ENCODE measurements at regions not wholly inside any gene's neighbourhood (a gene's known extent, or its start where the extent isn't known, plus 50 kb on each side); places are given as distances from the start of the nearest gene placed in this dataset.

GRCh38 chr3:194995334-194995733 lies 275.6 kb downstream of the XXYLT1 start:
- no peak for DNase-seq (ENCODE audit: low read depth)

GRCh38 chr3:194995922-194996321 lies 275.0 kb downstream of the XXYLT1 start:
- no peak for DNase-seq (ENCODE audit: low read depth)

GRCh38 chr3:194996746-194997145 lies 274.2 kb downstream of the XXYLT1 start:
- no peak for DNase-seq (ENCODE audit: low read depth)

GRCh38 chr3:194998417-194998816 lies 272.5 kb downstream of the XXYLT1 start:
- no peak for DNase-seq (ENCODE audit: low read depth)

GRCh38 chr3:194998948-194999347 lies 272.0 kb downstream of the XXYLT1 start:
- no peak for DNase-seq (ENCODE audit: low read depth)

- no peak for DNase-seq (ENCODE audit: low read depth)
Measured at GRCh38 chr3:194999491-194999890, 271.5 kb downstream of the XXYLT1 start.

- DNase-seq (ENCODE audit: low read depth) = no peak
Measured at GRCh38 chr3:195001261-195001660, 269.7 kb downstream of the XXYLT1 start.

- DNase-seq (ENCODE audit: low read depth) = no peak
Measured at GRCh38 chr3:195001961-195002861, 268.7 kb downstream of the XXYLT1 start.

- no peak for DNase-seq (ENCODE audit: low read depth)
Measured at GRCh38 chr3:195003006-195003892, 267.7 kb downstream of the XXYLT1 start.

GRCh38 chr3:195003893-195004289 lies 267.1 kb downstream of the XXYLT1 start:
- no peak for DNase-seq (ENCODE audit: low read depth)

GRCh38 chr3:195004512-195005250 lies 266.3 kb downstream of the XXYLT1 start:
- no peak for DNase-seq (ENCODE audit: low read depth)

- DNase-seq (ENCODE audit: low read depth) = no peak
Measured at GRCh38 chr3:195005251-195005620, 265.7 kb downstream of the XXYLT1 start.

- no peak for DNase-seq (ENCODE audit: low read depth)
Measured at GRCh38 chr3:195005759-195006510, 265.0 kb downstream of the XXYLT1 start.

GRCh38 chr3:195007151-195007550 lies 263.8 kb downstream of the XXYLT1 start:
- DNase-seq (ENCODE audit: low read depth) = no peak

- DNase-seq (ENCODE audit: low read depth) = no peak
Measured at GRCh38 chr3:195007766-195008165, 263.2 kb downstream of the XXYLT1 start.

GRCh38 chr3:195008816-195009215 lies 262.1 kb downstream of the XXYLT1 start:
- DNase-seq (ENCODE audit: low read depth) = no peak

- no peak for DNase-seq (ENCODE audit: low read depth)
Measured at GRCh38 chr3:195009616-195010015, 261.3 kb downstream of the XXYLT1 start.

GRCh38 chr3:195010551-195011100 lies 260.3 kb downstream of the XXYLT1 start:
- DNase-seq (ENCODE audit: low read depth) = no peak

- DNase-seq (ENCODE audit: low read depth) = no peak
Measured at GRCh38 chr3:195011231-195011834, 259.6 kb downstream of the XXYLT1 start.

GRCh38 chr3:195012100-195012499 lies 258.9 kb downstream of the XXYLT1 start:
- DNase-seq (ENCODE audit: low read depth) = no peak

- DNase-seq (ENCODE audit: low read depth) = no peak
Measured at GRCh38 chr3:195012571-195012970, 258.4 kb downstream of the XXYLT1 start.
